ENCODE measurements at regions not wholly inside any gene's neighbourhood (a gene's known extent, or its start where the extent isn't known, plus 50 kb on each side); places are given as distances from the start of the nearest gene placed in this dataset.

- Histone ChIP-seq H3K9me1 (replicated peaks; ENCODE audit: control insufficient read depth, extremely low read depth, insufficient read depth, low read length) (no peaks in the 10 kb centered on the region), H4K20me1 (replicated peaks; ENCODE audit: control insufficient read depth, extremely low read depth, insufficient read depth, low read length) (no peaks in the 10 kb centered on the region), H3K36me3 (ENCODE audit: control insufficient read depth in 2 of 2, extremely low read depth in 1 of 2, insufficient read depth in 2 of 2, low read length in 2 of 2) (no peaks in the 10 kb centered on the region), H2AFZ (ENCODE audit: low read depth, low read length) (no peak overlapping the region), H3K27ac (ENCODE audit: insufficient read depth, low read depth, low read length) (no peak overlapping the region), H3K79me2 (ENCODE audit: control insufficient read depth, insufficient read depth, low read length) (no peaks in the 10 kb centered on the region), H3K4me2 (ENCODE audit: insufficient read depth, low read length) (no peak overlapping the region), H3K4me3 (replicated peaks in 1 of 3; ENCODE audit: insufficient read depth in 1 of 3, low read depth in 1 of 3, low read length in 3 of 3) (no peak overlapping the region), H3K27me3 (ENCODE audit: control insufficient read depth in 2 of 2, insufficient read depth in 2 of 2, low read length in 2 of 2) (no peaks in the 10 kb centered on the region), H3K9ac (replicated peaks; ENCODE audit: extremely low read depth, insufficient read depth, low read length) (no peak overlapping the region), H3K4me1 (ENCODE audit: control insufficient read depth, extremely low read depth, insufficient read depth, low read length) (peaks cover 31% of the 10 kb centered on the region), H3K9me3 (replicated peaks; ENCODE audit: control insufficient read depth, insufficient read depth, low read length) (no peaks in the 10 kb centered on the region)
- peak; percentile 23 for DNase-seq (ENCODE audit: low read depth, low spot score)
- FAIRE-seq: peak; percentile 59
- POLR2A ChIA-PET: no interaction called here
- BruUV-seq (replicated peaks): no TSS peak
- TF ChIP-seq CTCF (IDR thresholded peaks at IDR 0.05; ENCODE audit: extremely low read depth in 1 of 2, insufficient read depth in 1 of 2, low read depth in 1 of 2, low read length in 2 of 2) (no peak), JUN (IDR thresholded peaks at IDR 0.05; ENCODE audit: borderline replicate concordance, insufficient read depth, insufficient read length, low read depth) (no peak), FOS (IDR thresholded peaks at IDR 0.05; ENCODE audit: borderline replicate concordance, insufficient read depth, low read length) (no peak), EZH2 (IDR thresholded peaks at IDR 0.05; ENCODE audit: borderline replicate concordance, low read depth, low read length, severe bottlenecking) (no peak), MYC (IDR thresholded peaks at IDR 0.05; ENCODE audit: low read depth, low read length) (no peak), GATA2 (IDR thresholded peaks at IDR 0.05; ENCODE audit: insufficient read depth, insufficient read length, low read depth, low read length) (no peak)
- intact Hi-C loops (cut with micrococcal nuclease) (no loop called here), dilution Hi-C loops (cut with MboI; ENCODE audit: extremely low pct_ligation_motif_present, low sequenced_read_pairs) (no loop called here)
- CTCF ChIA-PET: interaction anchor here (1.0 to 2.1 kb wide), 5 partner anchors 12 to 105 kb away, joined by 3 to 12 read pairs (median 4); no protein-coding TSS in a partner anchor
Measured at GRCh38 chr12:65568517-65568916, 255.8 kb upstream of the HMGA2 start.
